ENCODE measurements at regions not wholly inside any gene's neighbourhood (a gene's known extent, or its start where the extent isn't known, plus 50 kb on each side); places are given as distances from the start of the nearest gene placed in this dataset.

- TF ChIP-seq GATA2 (IDR thresholded peaks at IDR 0.05; ENCODE audit: low read depth, low read length): no peak
- no peak for TF ChIP-seq GATA3 (IDR thresholded peaks at IDR 0.05; ENCODE audit: low read depth, low read length)
These were observed 122.0 kb downstream of the GAS1 start for GRCh38 chr9:86825299-86825698.
